HG03159 (cell line): ENCODE measurements at regions not wholly inside any gene's neighbourhood (a gene's known extent, or its start where the extent isn't known, plus 50 kb on each side); places are given as distances from the start of the nearest gene placed in this dataset.

Source experiments
- ATAC-seq: cut with Tn5 transposase; IDR thresholded peaks from one replicate; pipeline ENCODE4 v1.9.1; 2021; ENCODE audit warnings: mild to moderate bottlenecking, moderate library complexity; ENCODE audit not compliant: unreplicated experiment

GRCh38 chr2:121038431-121038830 is 246.6 kb downstream of the TFCP2L1 start:
- ATAC-seq: no peak

- no peak for ATAC-seq
Measured at GRCh38 chr2:121038891-121039616, 245.9 kb downstream of the TFCP2L1 start.

- no peak for ATAC-seq
Measured at GRCh38 chr2:121039679-121040078, 245.3 kb downstream of the TFCP2L1 start.

- ATAC-seq: no peak
Measured at GRCh38 chr2:121041516-121041915, 243.5 kb downstream of the TFCP2L1 start.

- no peak for ATAC-seq
Measured at GRCh38 chr2:121043061-121043826, 241.8 kb downstream of the TFCP2L1 start.

- ATAC-seq: no peak
Measured at GRCh38 chr2:121043827-121044222, 241.2 kb downstream of the TFCP2L1 start.

- no peak for ATAC-seq
Measured at GRCh38 chr2:121044412-121044811, 240.6 kb downstream of the TFCP2L1 start.

- no peak for ATAC-seq
Measured at GRCh38 chr2:121045245-121045644, 239.8 kb downstream of the TFCP2L1 start.

- no peak for ATAC-seq
Measured at GRCh38 chr2:121046335-121046734, 238.7 kb downstream of the TFCP2L1 start.

GRCh38 chr2:121047383-121047782 is 237.6 kb downstream of the TFCP2L1 start:
- ATAC-seq: no peak

- ATAC-seq: no peak
Measured at GRCh38 chr2:121049131-121049530, 235.9 kb downstream of the TFCP2L1 start.

GRCh38 chr2:121049950-121050585 is 234.9 kb downstream of the TFCP2L1 start:
- ATAC-seq: no peak

GRCh38 chr2:121051311-121051710 is 233.7 kb downstream of the TFCP2L1 start:
- ATAC-seq: no peak

- ATAC-seq: no peak
Measured at GRCh38 chr2:121052023-121052422, 233.0 kb downstream of the TFCP2L1 start.

GRCh38 chr2:121052521-121052920 is 232.5 kb downstream of the TFCP2L1 start:
- ATAC-seq: no peak

GRCh38 chr2:121055088-121055487 is 229.9 kb downstream of the TFCP2L1 start:
- no peak for ATAC-seq

GRCh38 chr2:121055501-121055900 is 229.5 kb downstream of the TFCP2L1 start:
- ATAC-seq: no peak

- no peak for ATAC-seq
Measured at GRCh38 chr2:121058852-121059558, 226.0 kb downstream of the TFCP2L1 start.

GRCh38 chr2:121059651-121060649 is 225.1 kb downstream of the TFCP2L1 start:
- no peak for ATAC-seq

- ATAC-seq: no peak
Measured at GRCh38 chr2:121061633-121062032, 223.4 kb downstream of the TFCP2L1 start.
